Heart left ventricle (tissue), 16 donors: ENCODE measurements at regions not wholly inside any gene's neighbourhood (a gene's known extent, or its start where the extent isn't known, plus 50 kb on each side); places are given as distances from the start of the nearest gene placed in this dataset.

Experiments
- ATAC-seq, 4 donors: fragments of 200-7000 bp; cut with Tn5 transposase; one replicate each; pipeline ENCODE4 v1.9.1; 2020 to 2022; ENCODE audit warnings: moderate library complexity in 4 of 4, mild to moderate bottlenecking in 3 of 4, moderate number of reproducible peaks in 1 of 4
- DNase-seq, 5 donors: peaks; one replicate each; pipeline ENCODE4 v3.0.0-alpha.2; 2020
- H3K27ac ChIP-seq, 12 donors: fragments of 200-600 bp; sonication (generic) in 4 of 12; one replicate each; pipeline versions ENCODE4 v1.5.0 to v1.8.0; 2016 to 2022; ENCODE audit warnings: mild to moderate bottlenecking in 2 of 12
- H3K27me3 ChIP-seq, 9 donors: fragments of 200-600 bp; sonication (generic) in 2 of 9; one replicate each; pipeline versions ENCODE4 v1.5.1 to v1.8.0; 2016 to 2022; ENCODE audit warnings: mild to moderate bottlenecking in 3 of 9
- H3K36me3 ChIP-seq, 9 donors: fragments of 200-600 bp; sonication (generic) in 2 of 9; one replicate each; pipeline versions ENCODE4 v1.5.0 to v1.8.0; 2018 to 2022; ENCODE audit warnings: mild to moderate bottlenecking in 2 of 9
- H3K4me1 ChIP-seq, 12 donors: fragments of 200-600 bp; sonication (generic) in 4 of 12; one replicate each; pipeline versions ENCODE4 v1.5.0 to v1.8.0; 2016 to 2022; ENCODE audit warnings: mild to moderate bottlenecking in 3 of 12
- H3K4me3 ChIP-seq, 12 donors: fragments of 200-600 bp; sonication (generic) in 4 of 12; one replicate each; pipeline versions ENCODE4 v1.5.0 to v1.8.0; 2017 to 2022; ENCODE audit warnings: mild to moderate bottlenecking in 9 of 12, moderate library complexity in 4 of 12
- H3K9me3 ChIP-seq, 12 donors: fragments of 200-600 bp; sonication (generic) in 4 of 12; one replicate each; pipeline versions ENCODE4 v1.5.0 to v1.8.0; 2016 to 2022; ENCODE audit warnings: mild to moderate bottlenecking in 1 of 12
- POLR2A ChIP-seq, 2 donors: fragments of 450-650 bp; IDR thresholded peaks; one replicate each; pipeline ENCODE4 v1.6.1; 2017; ENCODE audit warnings: antibody characterized with exemption in 2 of 2, mild to moderate bottlenecking in 2 of 2, moderate library complexity in 2 of 2
- WGBS, 4 donors: extraction: QIAGEN DNeasy Blood & Tissue Kit in 2 of 4; methylation state at CpG; one replicate each; pipeline versions ENCODE4 v1.1.5 to v1.1.7; 2013 to 2018; 5-methylcytosine and 5-hydroxymethylcytosine counted together
- intact Hi-C, 10 donors: fragments of 100-400 bp; cut with DNase I; formaldehyde crosslinking; loops; one replicate each; pipeline versions ENCODE4 v1.11.1 to v1.14.2; 2022
- TF ChIP-seq, protein P1 (sequence below), 12 donors: fragments of 200-600 bp; sonication (generic) in 4 of 12; IDR thresholded peaks; one replicate each; pipeline versions ENCODE4 v1.5.0 to v1.8.0; 2018 to 2022; ENCODE audit warnings: antibody characterized with exemption in 12 of 12, mild to moderate bottlenecking in 5 of 12
- donor health status: ischemic (EF 13 %, LVEDD 7.1; RV severe dilation, severe dysfunction).
- donor health status: healthy with polysubstance abuse.
- donor health status: DM: no; HTN: yes; CAD: no.
- donor health status: DM: no; HTN: no; CAD: no.
- donor health status: ischemic (EF 25% LVEDD 6.9; RV normal size, moderate dysfunction).
- donor health status: ischemic (EF 25% LVEDD 5.7; RV mildly dilated, moderate dysfunction).
- donor health status: healthy.
- donor health status: DM: yes; HTN: yes; CAD: no.
- donor health status: ischemic (EF 35%, LVEDD 5.7; RV mildly dilated, moderate dysfunction).
- donor health status: nonischemic (EF 11% LVEDD 7.7; RV severe dilation, severe dysfunction).
- donor health status: DM: yes; HTN: yes; CAD: no.
- donor health status: PGD.
- donor health status: ischemic (EF 29% LVEDD 5.4; RV normal size, mild dysfunction).
- donor health status: nonischemic (EF 23%, LVEDD 6.1; RV moderate dilation, normal function).

DNA sequence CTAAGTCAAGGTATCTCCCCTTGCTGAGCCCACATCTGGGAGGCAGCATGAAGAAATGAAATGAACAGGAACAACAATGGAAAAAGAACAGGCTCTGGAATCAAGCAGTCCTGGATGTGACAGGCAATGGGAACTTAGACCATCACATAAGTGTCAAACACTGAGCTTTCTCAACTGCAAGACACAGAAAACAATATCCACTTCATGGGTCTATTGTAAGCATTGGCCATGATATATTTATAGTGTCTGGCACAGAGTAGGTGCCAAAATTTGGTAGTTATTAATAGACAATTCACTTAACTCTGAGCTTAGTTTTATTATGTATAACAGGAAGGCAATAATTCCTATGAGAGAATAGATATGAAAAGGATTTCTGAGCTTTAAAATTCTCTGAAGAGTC, 64.1 kb upstream of the ATP1B1 start:
- peaks cover 0 to 36% (median 4%) of the 10 kb centered on the region in 12 donors for H3K4me1 ChIP-seq
- peaks cover 0 to 6% (median 0%) of the 10 kb centered on the region in 12 donors for H3K9me3 ChIP-seq
- DNase-seq, result no peak
- ATAC-seq, result peak; percentile 69 to 96 (median 86)
- intact Hi-C loops, result loop anchor here in 1 of 10 donors (5.0 kb wide), 1 partner anchor 65 kb away; the partner anchor contains the start of gene ATP1B1
- H3K27ac ChIP-seq, result peak overlapping the region in 3 of 12 donors; percentile 17 to 50 (median 28)
- H3K4me3 ChIP-seq, result no peak overlapping the region
- TF ChIP-seq, protein P1, sequence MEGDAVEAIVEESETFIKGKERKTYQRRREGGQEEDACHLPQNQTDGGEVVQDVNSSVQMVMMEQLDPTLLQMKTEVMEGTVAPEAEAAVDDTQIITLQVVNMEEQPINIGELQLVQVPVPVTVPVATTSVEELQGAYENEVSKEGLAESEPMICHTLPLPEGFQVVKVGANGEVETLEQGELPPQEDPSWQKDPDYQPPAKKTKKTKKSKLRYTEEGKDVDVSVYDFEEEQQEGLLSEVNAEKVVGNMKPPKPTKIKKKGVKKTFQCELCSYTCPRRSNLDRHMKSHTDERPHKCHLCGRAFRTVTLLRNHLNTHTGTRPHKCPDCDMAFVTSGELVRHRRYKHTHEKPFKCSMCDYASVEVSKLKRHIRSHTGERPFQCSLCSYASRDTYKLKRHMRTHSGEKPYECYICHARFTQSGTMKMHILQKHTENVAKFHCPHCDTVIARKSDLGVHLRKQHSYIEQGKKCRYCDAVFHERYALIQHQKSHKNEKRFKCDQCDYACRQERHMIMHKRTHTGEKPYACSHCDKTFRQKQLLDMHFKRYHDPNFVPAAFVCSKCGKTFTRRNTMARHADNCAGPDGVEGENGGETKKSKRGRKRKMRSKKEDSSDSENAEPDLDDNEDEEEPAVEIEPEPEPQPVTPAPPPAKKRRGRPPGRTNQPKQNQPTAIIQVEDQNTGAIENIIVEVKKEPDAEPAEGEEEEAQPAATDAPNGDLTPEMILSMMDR (IDR thresholded peaks at IDR 0.05), result no peak
- no peak for TF ChIP-seq POLR2A (IDR thresholded peaks at IDR 0.05)
- no peaks in the 10 kb centered on the region for H3K36me3 ChIP-seq
- H3K27me3 ChIP-seq, result no peaks in the 10 kb centered on the region

DNA sequence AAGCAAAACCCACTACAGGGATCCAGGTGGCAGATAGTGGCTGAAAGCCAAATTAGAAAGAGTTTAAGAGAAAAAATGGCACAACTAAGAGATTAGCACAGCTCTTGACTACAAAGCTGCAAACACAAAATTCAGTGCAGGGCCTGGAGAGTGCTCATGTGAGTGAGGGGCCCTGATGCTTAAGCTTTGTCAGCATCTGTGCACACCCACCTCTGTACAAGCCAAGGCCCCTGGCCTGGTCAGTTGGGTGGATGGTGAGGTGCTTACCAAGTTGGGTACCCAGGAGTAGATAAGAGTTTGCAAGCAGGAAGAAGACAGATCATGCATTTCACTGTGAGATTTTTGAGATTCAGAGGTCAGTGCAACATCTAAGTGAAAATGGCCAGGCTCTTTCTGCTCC, 62.7 kb upstream of the ATP1B1 start:
- DNase-seq (no peak), ATAC-seq (no peak)
- no peaks in the 10 kb centered on the region for H3K36me3 ChIP-seq
- TF ChIP-seq POLR2A (IDR thresholded peaks at IDR 0.05), result no peak
- TF ChIP-seq, protein P1 (IDR thresholded peaks at IDR 0.05), result no peak
- intact Hi-C loops, result loop anchor here in 2 of 10 donors (1.0 to 5.0 kb wide), 2 partner anchors 59 to 63 kb away; partner anchors contain the start of gene ATP1B1 (in 1 of the 2)
- no peak overlapping the region for H3K4me3 ChIP-seq
- H3K4me1 ChIP-seq, result peaks cover 0 to 44% (median 4%) of the 10 kb centered on the region in 12 donors
- H3K9me3 ChIP-seq, result no peaks in the 10 kb centered on the region
- peak overlapping the region in 1 of 12 donors; percentile 79 for H3K27ac ChIP-seq
- H3K27me3 ChIP-seq, result no peaks in the 10 kb centered on the region

DNA sequence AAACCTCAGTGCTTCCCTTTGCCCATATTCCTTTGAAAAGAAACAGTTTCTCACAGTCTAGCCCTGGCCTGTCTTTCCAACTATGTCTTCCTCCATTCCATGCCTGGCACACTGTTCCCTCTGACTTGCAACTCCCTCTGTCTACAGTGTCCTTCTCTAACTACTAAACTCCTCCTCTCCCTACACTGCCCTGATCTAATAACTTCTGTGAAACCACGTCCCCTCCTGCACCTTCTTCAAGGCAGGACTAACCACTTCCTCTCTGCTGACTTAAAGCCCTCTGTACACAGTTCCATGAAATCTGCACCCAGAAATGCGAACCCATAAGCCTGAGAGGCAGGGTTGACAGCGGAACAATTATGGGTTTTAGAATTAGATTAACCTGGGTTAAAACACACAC, 62.2 kb upstream of the ATP1B1 start:
- 50 to 95% (median 82%) methylated on average over 3 of the region's 3 CpGs for WGBS, 4 donors
- DNase-seq (no peak), ATAC-seq (peak; percentile 30 to 75 (median 56))
- H3K27ac ChIP-seq, result peak overlapping the region in 1 of 12 donors; percentile 79
- no peaks in the 10 kb centered on the region for H3K27me3 ChIP-seq
- H3K9me3 ChIP-seq, result no peaks in the 10 kb centered on the region
- intact Hi-C loops, result loop anchor here in 1 of 10 donors (5.0 kb wide), 1 partner anchor 63 kb away; the partner anchor contains the start of gene ATP1B1
- no peak for TF ChIP-seq POLR2A (IDR thresholded peaks at IDR 0.05)
- H3K4me3 ChIP-seq, result no peak overlapping the region
- H3K4me1 ChIP-seq, result peaks cover 0 to 44% (median 4%) of the 10 kb centered on the region in 12 donors
- H3K36me3 ChIP-seq, result no peaks in the 10 kb centered on the region

DNA sequence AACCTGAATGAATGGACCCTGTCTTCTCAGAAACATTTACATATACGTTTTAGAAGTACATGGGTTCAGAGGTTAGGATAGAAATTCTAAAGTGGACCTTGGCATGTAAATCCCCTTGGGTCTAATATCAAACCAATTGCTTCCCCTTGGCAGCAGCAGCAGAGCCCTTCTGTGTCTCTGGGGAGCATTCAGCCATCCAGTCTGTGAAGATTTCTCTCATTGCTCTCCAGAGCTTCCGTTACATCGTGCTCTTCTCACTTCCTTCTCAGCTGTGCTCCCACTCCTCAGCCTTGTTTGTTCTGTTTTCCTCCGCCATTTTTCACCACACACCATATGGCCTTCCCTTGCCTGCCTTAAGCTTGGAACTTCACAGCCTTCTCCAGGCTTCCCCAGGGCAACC, 61.5 kb upstream of the ATP1B1 start:
- Histone ChIP-seq H3K4me3 (no peak overlapping the region), H3K27ac (peak overlapping the region in 1 of 12 donors; percentile 79), H3K36me3 (no peaks in the 10 kb centered on the region), H3K9me3 (no peaks in the 10 kb centered on the region), H3K4me1 (peaks cover 0 to 44% (median 4%) of the 10 kb centered on the region in 12 donors), H3K27me3 (no peaks in the 10 kb centered on the region)
- intact Hi-C loops, result loop anchor here in 1 of 10 donors (5.0 kb wide), 1 partner anchor 62 kb away; the partner anchor contains the start of gene ATP1B1
- 50 to 66% (median 61%) methylated on average over 4 of the region's 4 CpGs for WGBS, 4 donors
- TF ChIP-seq POLR2A (IDR thresholded peaks at IDR 0.05), result no peak
- TF ChIP-seq, protein P1 (IDR thresholded peaks at IDR 0.05), result no peak
- ATAC-seq (no peak), DNase-seq (no peak)

DNA sequence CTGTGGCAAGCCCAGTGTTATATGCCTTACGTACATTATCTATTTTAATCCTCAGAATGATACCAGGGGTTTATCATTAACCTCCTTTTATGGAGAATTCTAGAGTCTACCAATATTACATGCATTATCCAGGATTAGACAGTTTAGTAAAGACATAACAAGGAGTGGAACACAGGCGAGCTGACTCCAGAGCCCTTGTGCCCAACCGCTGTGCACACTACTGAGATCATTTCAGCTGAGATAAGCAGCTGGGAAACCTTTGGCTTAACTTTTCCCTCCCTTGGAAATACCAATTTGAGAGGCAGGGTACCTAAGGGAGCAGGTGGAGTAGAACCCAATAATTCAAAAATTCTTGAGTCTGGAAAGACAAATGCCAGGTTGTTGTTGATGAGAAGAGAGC, 59.8 kb upstream of the ATP1B1 start:
- no peaks in the 10 kb centered on the region for H3K9me3 ChIP-seq
- no peak for TF ChIP-seq POLR2A (IDR thresholded peaks at IDR 0.05)
- TF ChIP-seq, protein P1 (IDR thresholded peaks at IDR 0.05), result no peak
- ATAC-seq (no peak), DNase-seq (no peak)
- WGBS, 4 donors, result 94 to 99% (median 97%) methylated on average over 3 of the region's 3 CpGs
- no peaks in the 10 kb centered on the region for H3K27me3 ChIP-seq
- intact Hi-C loops, result no loop called here
- H3K4me1 ChIP-seq, result peaks cover 0 to 37% (median 4%) of the 10 kb centered on the region in 12 donors
- no peaks in the 10 kb centered on the region for H3K36me3 ChIP-seq
- H3K4me3 ChIP-seq, result no peak overlapping the region
- no peak overlapping the region for H3K27ac ChIP-seq
